Non-pigmented ciliary epithelial cell (primary cell): ENCODE measurements at regions not wholly inside any gene's neighbourhood (a gene's known extent, or its start where the extent isn't known, plus 50 kb on each side); places are given as distances from the start of the nearest gene placed in this dataset.

Source experiments
- DNase-seq: peaks from one replicate; pipeline ENCODE4 v3.0.0-alpha.2; 2010; ENCODE audit warnings: low read depth

- no peak for DNase-seq
Observed at GRCh38 chr2:18927525-18928232, 338.3 kb upstream of the NT5C1B start.

GRCh38 chr2:18926631-18927524 is 337.5 kb upstream of the NT5C1B start:
- DNase-seq: no peak

GRCh38 chr2:18925296-18925695 is 335.9 kb upstream of the NT5C1B start:
- DNase-seq: peak; percentile 91

- no peak for DNase-seq
Observed at GRCh38 chr2:18924886-18925285, 335.5 kb upstream of the NT5C1B start.

GRCh38 chr2:18924386-18924785 is 335.0 kb upstream of the NT5C1B start:
- DNase-seq: no peak

GRCh38 chr2:18922276-18922675 is 332.9 kb upstream of the NT5C1B start:
- no peak for DNase-seq

- no peak for DNase-seq
Observed at GRCh38 chr2:18918280-18918679, 328.9 kb upstream of the NT5C1B start.

- no peak for DNase-seq
Observed at GRCh38 chr2:18915227-18915626, 325.9 kb upstream of the NT5C1B start.

- no peak for DNase-seq
Observed at GRCh38 chr2:18913512-18913911, 324.1 kb upstream of the NT5C1B start.

GRCh38 chr2:18912225-18912888 is 323.0 kb upstream of the NT5C1B start:
- no peak for DNase-seq

GRCh38 chr2:18911416-18911815 is 322.0 kb upstream of the NT5C1B start:
- DNase-seq: no peak

GRCh38 chr2:18910843-18911242 is 321.5 kb upstream of the NT5C1B start:
- peak; percentile 63 for DNase-seq

GRCh38 chr2:18907937-18908336 is 318.6 kb upstream of the NT5C1B start:
- DNase-seq: no peak

- DNase-seq: no peak
Observed at GRCh38 chr2:18907508-18907907, 318.1 kb upstream of the NT5C1B start.

- DNase-seq: no peak
Observed at GRCh38 chr2:18903750-18904149, 314.4 kb upstream of the NT5C1B start.

GRCh38 chr2:18901242-18901641 is 311.9 kb upstream of the NT5C1B start:
- no peak for DNase-seq

- DNase-seq: no peak
Observed at GRCh38 chr2:18900691-18901141, 311.3 kb upstream of the NT5C1B start.

GRCh38 chr2:18899725-18900124 is 310.4 kb upstream of the NT5C1B start:
- DNase-seq: no peak

GRCh38 chr2:18898271-18898670 is 308.9 kb upstream of the NT5C1B start:
- DNase-seq: no peak

- no peak for DNase-seq
Observed at GRCh38 chr2:18896125-18896764, 306.9 kb upstream of the NT5C1B start.

GRCh38 chr2:18891600-18892345 is 302.4 kb upstream of the NT5C1B start:
- no peak for DNase-seq
